Stimulated activated naive B cell treated with anti-CD40 and anti-IgM and Interleukin-4, amounts not matched to agents 10 μg/mL and 1 μg/mL and 100 μg/mL, for 72 hours (primary cell): ENCODE measurements at regions not wholly inside any gene's neighbourhood (a gene's known extent, or its start where the extent isn't known, plus 50 kb on each side); places are given as distances from the start of the nearest gene placed in this dataset.
A peak's percentile ranks its signal among the peaks of the same experiment; 100 is the strongest.

Experiments used
- ATAC-seq, 2 donors: fragments of 150-1000 bp; cut with Tn5 transposase; replicated peaks; 2 replicates each; pipeline ENCODE4 v1.10.0; 2021; ENCODE audit warnings: moderate library complexity in 1 of 2
- DNase-seq: peaks from one replicate; pipeline ENCODE4 v3.0.0; 2021
- H3K27ac Mint-ChIP-seq: one replicate; pipeline ENCODE4 v1.8.0; 2022; ENCODE audit warnings: mild to moderate bottlenecking, mixed read lengths
- H3K27me3 Mint-ChIP-seq, 2 donors: one replicate each; pipeline ENCODE4 v1.8.0; 2022; ENCODE audit warnings: mixed read lengths in 2 of 2
- H3K36me3 Mint-ChIP-seq, 2 donors: one replicate each; pipeline ENCODE4 v1.8.0; 2022; ENCODE audit warnings: mixed read lengths in 2 of 2, mild to moderate bottlenecking in 1 of 2
- H3K4me1 Mint-ChIP-seq, 2 donors: one replicate each; pipeline ENCODE4 v1.8.0; 2022; ENCODE audit warnings: mixed read lengths in 2 of 2, mild to moderate bottlenecking in 1 of 2
- H3K4me3 Mint-ChIP-seq, 2 donors: one replicate each; pipeline ENCODE4 v1.8.0; 2022; ENCODE audit warnings: mild to moderate bottlenecking in 2 of 2, mixed read lengths in 2 of 2, moderate library complexity in 1 of 2
- H3K9me3 Mint-ChIP-seq, 2 donors: one replicate each; pipeline ENCODE4 v1.8.0; 2022; ENCODE audit warnings: mixed read lengths in 2 of 2, mild to moderate bottlenecking in 1 of 2

DNA sequence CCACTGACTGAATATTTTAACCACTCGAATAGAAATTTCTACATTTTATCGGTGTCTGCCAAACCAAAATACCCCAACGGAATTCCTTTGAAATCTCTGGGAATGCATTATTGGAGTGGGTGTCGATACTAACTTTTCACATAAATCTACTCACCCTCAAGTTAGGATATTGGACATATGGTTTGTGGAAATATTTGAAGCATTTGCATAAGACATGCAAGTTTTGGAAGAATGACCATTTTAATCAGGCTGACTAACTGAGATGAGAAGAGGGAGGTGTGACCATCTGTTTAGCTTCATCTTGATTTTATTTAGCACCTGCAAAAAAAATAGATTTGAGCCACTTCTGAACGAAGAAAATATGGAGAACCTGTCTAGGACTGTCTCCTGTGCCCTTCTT lies 61.2 kb downstream of the KLF6 start:
- no peak overlapping the region for H3K4me3 Mint-ChIP-seq
- no peak overlapping the region for H3K27ac Mint-ChIP-seq
- H3K36me3 Mint-ChIP-seq, result no peaks in the 10 kb centered on the region
- DNase-seq (no peak), ATAC-seq (no peak)
- no peaks in the 10 kb centered on the region for H3K9me3 Mint-ChIP-seq
- peaks cover 3 to 4% of the 10 kb centered on the region in 2 donors for H3K4me1 Mint-ChIP-seq
- peaks cover 5 to 6% of the 10 kb centered on the region in 2 donors for H3K27me3 Mint-ChIP-seq

DNA sequence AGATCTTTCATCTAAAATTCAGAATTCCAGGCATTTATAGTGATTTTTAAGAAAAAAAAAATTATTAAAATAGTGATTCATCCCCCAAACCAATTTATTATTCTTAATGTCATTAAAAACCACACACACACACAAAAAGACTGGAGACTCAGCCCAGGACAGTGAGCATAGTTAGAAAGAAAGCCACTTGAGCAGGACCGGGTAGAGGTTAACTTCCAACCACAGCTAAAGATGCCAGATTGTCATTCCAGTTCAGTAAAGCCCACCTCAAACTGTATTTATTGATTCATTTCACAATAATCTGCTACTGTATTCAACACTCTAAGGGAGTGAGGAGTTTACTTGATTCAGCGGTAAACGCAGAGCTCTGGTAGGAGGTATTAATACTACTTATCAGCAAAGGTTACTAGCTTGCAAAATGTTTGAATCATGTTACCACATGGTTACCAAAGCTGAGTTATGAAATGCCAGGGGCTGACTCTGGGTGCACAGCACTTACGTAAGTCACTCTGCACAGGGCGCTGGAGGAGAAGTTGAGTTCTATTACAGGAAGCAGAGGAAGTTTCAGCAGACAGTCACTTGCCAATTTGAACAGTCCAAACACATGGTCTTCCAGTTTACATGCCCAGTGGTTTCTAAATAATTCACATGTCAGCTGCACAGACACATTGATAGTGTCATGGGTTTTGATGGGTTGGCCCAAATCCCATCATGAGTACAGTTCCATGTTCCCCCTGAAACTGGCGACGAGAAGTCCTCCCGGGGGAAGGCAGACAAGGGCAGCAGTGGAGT lies 64.6 kb downstream of the KLF6 start:
- peak; percentile 54 to 56 for ATAC-seq
- no peak overlapping the region for H3K27ac Mint-ChIP-seq
- peaks cover 0 to 4% of the 10 kb centered on the region in 2 donors for H3K27me3 Mint-ChIP-seq
- H3K4me3 Mint-ChIP-seq, result no peak overlapping the region
- no peaks in the 10 kb centered on the region for H3K36me3 Mint-ChIP-seq
- H3K4me1 Mint-ChIP-seq, result peaks cover 4 to 5% of the 10 kb centered on the region in 2 donors
- DNase-seq, result no peak
- H3K9me3 Mint-ChIP-seq, result no peaks in the 10 kb centered on the region

DNA sequence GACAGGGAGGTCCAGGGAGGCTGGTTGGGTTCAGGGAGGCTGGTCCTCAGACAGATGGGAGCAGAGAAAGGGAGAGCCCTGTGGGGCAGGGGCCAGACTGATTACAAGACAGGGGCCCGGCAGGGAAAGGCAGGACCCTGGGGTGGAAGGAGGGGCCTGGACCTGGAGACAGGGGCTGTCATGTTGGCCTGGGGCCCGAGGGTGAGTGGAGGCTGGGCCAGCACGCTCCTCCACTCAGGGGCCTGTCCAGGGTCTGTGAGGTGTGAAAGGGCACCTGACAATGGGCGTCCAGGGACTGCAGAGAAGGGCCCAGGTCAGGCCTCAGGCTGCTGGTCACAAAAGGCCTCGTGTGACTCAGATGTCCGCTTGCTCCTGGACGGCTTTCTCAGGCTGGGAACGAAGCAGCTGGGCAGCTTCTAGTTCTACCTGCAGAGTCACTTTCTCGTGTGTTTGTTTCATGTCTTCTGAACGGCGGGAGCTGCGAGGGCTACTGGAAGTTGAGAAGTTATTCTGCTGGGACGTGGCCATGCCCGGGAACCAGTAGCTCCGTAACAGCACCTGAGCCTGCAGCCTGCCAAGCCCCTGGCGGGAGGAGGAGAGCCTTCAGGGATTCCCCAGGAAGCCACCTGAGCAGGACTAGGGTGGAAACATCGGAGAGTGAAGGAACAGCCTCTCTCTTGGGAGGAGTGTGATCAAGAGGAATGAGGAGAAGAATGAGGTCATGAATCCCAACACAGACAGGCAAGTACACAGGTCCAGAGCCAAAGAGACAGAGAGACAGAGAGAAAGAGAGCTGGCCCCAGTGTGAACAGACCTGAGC lies 65.8 kb downstream of the KLF6 start:
- H3K27ac Mint-ChIP-seq, result no peak overlapping the region

DNA sequence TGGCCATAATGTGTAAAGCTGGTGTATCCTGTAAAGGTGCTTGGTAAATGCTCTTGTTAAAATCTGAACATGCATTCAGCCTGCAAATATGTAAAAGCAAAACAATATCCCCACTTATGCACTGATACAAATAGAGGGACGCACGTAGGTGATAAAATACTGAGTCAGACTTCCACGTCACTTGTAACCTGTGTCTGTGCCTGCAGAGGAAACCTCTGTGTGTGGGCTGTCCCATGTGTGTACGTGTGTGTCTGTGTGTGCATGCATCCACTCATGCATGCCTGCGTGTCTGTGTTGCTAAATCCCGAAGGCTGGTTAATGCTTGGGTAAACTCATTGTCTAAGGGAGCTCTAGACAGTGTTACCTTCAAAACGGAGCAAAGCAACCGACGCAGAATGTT lies 68.9 kb downstream of the KLF6 start:
- Mint-ChIP-seq H3K27ac (no peak overlapping the region), H3K27me3 (peaks cover 0 to 4% of the 10 kb centered on the region in 2 donors), H3K9me3 (peaks cover 7 to 9% of the 10 kb centered on the region in 2 donors), H3K4me1 (peaks cover 4 to 5% of the 10 kb centered on the region in 2 donors), H3K36me3 (peaks cover 1 to 5% of the 10 kb centered on the region in 2 donors), H3K4me3 (no peak overlapping the region)
- ATAC-seq (no peak), DNase-seq (no peak)

More for the DNA sequence above, 65.8 kb downstream of the KLF6 start:
- ATAC-seq, result no peak
- Mint-ChIP-seq H3K9me3 (no peaks in the 10 kb centered on the region), H3K36me3 (no peaks in the 10 kb centered on the region), H3K4me1 (peaks cover 4 to 5% of the 10 kb centered on the region in 2 donors), H3K4me3 (no peak overlapping the region), H3K27me3 (peaks cover 0 to 4% of the 10 kb centered on the region in 2 donors)
- no peak for DNase-seq

DNA sequence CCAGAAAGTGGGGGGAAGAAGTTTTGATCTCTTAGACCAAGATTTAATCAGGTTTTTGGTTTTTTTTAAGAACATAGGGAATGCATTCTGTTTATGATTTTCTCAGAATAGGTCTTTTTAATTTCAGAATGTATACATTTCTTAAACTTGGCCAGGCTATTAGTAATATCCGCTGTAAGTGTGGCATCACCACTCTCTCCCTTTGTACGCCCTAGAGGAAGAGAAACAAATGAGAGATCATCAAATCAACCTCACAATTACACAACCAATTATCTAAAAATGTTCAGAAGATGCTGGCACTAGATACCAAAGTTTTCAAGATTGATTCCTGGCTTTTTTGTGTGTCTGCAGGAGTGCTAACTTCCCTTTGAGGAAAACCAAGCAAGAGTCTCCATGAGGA lies 70.0 kb downstream of the KLF6 start:
- peaks cover 0 to 5% of the 10 kb centered on the region in 2 donors for H3K4me1 Mint-ChIP-seq
- DNase-seq (no peak), ATAC-seq (no peak)
- H3K4me3 Mint-ChIP-seq, result no peak overlapping the region
- H3K27ac Mint-ChIP-seq, result no peak overlapping the region
- peaks cover 3 to 6% of the 10 kb centered on the region in 2 donors for H3K36me3 Mint-ChIP-seq
- peaks cover 0 to 4% of the 10 kb centered on the region in 2 donors for H3K27me3 Mint-ChIP-seq
- H3K9me3 Mint-ChIP-seq, result peaks cover 10 to 12% of the 10 kb centered on the region in 2 donors

DNA sequence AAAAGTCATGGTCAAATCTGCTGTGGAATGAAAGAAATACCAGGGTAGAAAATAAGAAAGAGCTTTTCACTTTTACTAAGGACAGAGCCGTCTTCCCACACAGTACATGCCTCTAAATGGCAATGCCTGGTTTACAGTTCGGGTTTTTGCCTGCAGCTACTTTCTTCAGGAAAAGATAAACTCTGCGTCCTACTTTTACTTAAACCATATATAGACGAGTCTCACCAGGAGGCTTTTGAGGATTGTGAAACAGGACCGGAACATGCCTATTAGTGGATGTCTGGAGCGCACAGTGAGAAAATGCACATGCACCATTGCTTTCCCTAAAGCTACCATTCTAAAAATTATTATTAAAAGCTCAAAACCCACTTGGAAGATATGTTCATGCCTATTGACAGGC lies 70.5 kb downstream of the KLF6 start:
- H3K27ac Mint-ChIP-seq, result no peak overlapping the region
- no peak for ATAC-seq
- peaks cover 0 to 4% of the 10 kb centered on the region in 2 donors for H3K27me3 Mint-ChIP-seq
- no peak overlapping the region for H3K4me3 Mint-ChIP-seq
- H3K36me3 Mint-ChIP-seq, result peaks cover 3 to 6% of the 10 kb centered on the region in 2 donors
- peaks cover 10 to 12% of the 10 kb centered on the region in 2 donors for H3K9me3 Mint-ChIP-seq
- no peak for DNase-seq
- H3K4me1 Mint-ChIP-seq, result peaks cover 0 to 5% of the 10 kb centered on the region in 2 donors

DNA sequence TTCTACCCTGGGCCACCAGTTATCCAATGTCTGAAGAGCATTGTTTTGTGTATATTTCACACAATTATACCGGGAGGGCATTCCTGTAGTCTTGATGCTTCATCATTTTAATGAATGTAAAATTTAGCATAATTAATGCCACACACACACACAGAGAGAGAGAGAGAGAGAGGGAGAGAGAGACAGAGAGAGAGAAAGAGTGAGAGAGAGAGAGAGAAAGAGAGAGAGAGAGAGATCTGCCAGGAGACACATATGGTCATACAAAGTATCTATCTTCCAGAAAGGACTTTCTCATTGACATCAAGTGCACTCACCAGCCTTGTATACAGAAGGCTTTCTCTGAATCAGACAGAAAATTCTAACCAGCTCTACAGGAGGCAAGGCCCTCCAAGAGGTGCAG lies 72.3 kb downstream of the KLF6 start:
- Mint-ChIP-seq H3K27ac (no peak overlapping the region), H3K36me3 (peaks cover 3 to 6% of the 10 kb centered on the region in 2 donors), H3K4me3 (no peak overlapping the region), H3K4me1 (no peaks in the 10 kb centered on the region), H3K9me3 (peaks cover 10 to 12% of the 10 kb centered on the region in 2 donors), H3K27me3 (peaks cover 0 to 4% of the 10 kb centered on the region in 2 donors)
- DNase-seq (no peak), ATAC-seq (no peak)

DNA sequence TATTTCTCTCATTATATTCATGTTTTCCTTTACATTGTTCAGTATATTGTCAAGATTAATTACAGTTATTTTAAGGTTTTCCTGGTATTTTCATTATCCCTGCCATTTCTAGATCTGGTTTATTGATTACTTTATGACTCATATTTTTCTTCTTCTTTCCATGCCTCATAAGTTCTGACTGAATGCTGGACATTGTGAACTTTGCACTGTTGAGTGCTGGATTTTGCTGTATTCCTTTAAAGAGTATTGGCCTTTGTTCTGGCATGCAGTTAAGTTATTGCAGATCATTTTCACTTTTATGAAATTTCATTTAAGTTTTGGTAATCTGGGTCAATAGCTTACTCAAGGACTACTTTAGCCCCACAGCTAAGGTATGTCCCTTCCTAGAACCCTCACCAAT lies 73.1 kb downstream of the KLF6 start:
- Mint-ChIP-seq H3K27ac (no peak overlapping the region), H3K36me3 (peaks cover 3 to 6% of the 10 kb centered on the region in 2 donors), H3K9me3 (peaks cover 10 to 12% of the 10 kb centered on the region in 2 donors), H3K4me3 (no peak overlapping the region), H3K27me3 (peaks cover 0 to 4% of the 10 kb centered on the region in 2 donors), H3K4me1 (no peaks in the 10 kb centered on the region)
- DNase-seq (no peak), ATAC-seq (no peak)

DNA sequence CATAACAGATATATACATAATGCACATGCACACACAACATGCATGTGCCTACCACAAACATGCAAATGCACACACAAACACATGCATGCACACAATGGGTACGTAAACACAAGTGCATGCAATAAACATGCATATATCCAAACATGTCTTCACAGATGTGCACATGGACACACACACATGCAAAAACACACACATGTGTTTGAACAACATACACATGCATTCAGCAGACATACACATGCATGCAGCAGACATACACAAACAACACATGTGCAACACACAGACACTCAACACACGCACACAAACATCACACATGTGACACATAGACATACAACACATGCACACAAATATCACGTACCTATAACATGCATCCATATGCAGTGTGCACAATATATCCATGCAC lies 74.2 kb downstream of the KLF6 start:
- no peak overlapping the region for H3K4me3 Mint-ChIP-seq
- peaks cover 3 to 6% of the 10 kb centered on the region in 2 donors for H3K36me3 Mint-ChIP-seq
- H3K9me3 Mint-ChIP-seq, result peaks cover 10 to 12% of the 10 kb centered on the region in 2 donors
- DNase-seq (no peak), ATAC-seq (no peak)
- no peak overlapping the region for H3K27ac Mint-ChIP-seq
- no peaks in the 10 kb centered on the region for H3K27me3 Mint-ChIP-seq
- H3K4me1 Mint-ChIP-seq, result no peaks in the 10 kb centered on the region

DNA sequence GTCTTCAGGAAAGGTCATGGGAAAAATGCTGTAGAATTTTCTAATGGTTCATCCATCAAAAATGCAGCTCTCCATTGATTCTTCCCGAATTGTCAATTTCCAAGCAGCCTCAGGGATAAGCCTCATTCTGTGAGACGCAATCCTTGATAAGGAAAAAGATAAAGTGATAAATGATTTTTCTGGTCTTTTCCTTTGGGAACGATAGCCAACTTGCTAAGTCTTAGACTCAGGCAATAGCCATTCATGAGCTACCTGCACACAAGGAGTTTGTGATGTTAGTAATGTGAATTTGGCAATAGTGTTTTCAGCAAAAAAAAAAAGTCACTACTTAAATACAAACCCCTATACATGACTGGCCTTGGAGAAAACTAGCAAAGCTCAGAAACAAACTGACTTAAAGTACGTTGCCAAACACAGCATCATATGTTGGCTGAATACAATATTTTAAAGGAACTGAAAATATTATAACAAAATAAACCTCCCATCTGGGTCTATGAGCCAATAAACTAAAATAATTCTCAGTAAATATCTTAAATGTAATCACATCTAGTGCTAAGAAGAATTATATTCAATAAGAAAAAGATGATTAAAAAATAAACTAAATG lies 75.5 kb downstream of the KLF6 start:
- ATAC-seq, result no peak
- peaks cover 3 to 6% of the 10 kb centered on the region in 2 donors for H3K36me3 Mint-ChIP-seq

DNA sequence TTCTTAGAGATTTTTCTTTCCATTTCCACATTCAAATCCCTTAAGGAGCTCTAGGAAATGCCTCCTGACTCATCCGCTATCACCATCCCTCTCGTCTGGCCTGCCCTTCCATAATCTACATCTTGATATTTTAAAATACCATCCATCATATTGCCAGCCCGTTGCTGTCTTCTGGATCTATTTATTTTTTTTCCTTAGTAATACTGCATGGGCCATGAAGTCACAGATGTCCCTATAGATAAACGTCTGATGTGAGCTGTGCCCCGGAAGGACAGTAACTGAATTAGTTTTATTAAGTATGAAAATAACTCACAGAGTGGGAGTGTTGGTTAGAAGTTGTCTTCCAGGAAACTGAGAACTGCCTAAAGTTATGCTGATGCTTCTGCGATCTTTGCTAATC lies 76.2 kb downstream of the KLF6 start:
- H3K9me3 Mint-ChIP-seq, result peaks cover 10 to 12% of the 10 kb centered on the region in 2 donors
- H3K4me3 Mint-ChIP-seq, result no peak overlapping the region
- H3K36me3 Mint-ChIP-seq, result peaks cover 3 to 6% of the 10 kb centered on the region in 2 donors
- DNase-seq (no peak), ATAC-seq (no peak)
- no peak overlapping the region for H3K27ac Mint-ChIP-seq
- H3K4me1 Mint-ChIP-seq, result peaks cover 10 to 14% of the 10 kb centered on the region in 2 donors
- no peaks in the 10 kb centered on the region for H3K27me3 Mint-ChIP-seq

More for the DNA sequence above, 75.5 kb downstream of the KLF6 start:
- H3K9me3 Mint-ChIP-seq, result peaks cover 10 to 12% of the 10 kb centered on the region in 2 donors
- peaks cover 6 to 9% of the 10 kb centered on the region in 2 donors for H3K4me1 Mint-ChIP-seq
- no peak for DNase-seq
- no peak overlapping the region for H3K4me3 Mint-ChIP-seq
- no peak overlapping the region for H3K27ac Mint-ChIP-seq
- no peaks in the 10 kb centered on the region for H3K27me3 Mint-ChIP-seq

DNA sequence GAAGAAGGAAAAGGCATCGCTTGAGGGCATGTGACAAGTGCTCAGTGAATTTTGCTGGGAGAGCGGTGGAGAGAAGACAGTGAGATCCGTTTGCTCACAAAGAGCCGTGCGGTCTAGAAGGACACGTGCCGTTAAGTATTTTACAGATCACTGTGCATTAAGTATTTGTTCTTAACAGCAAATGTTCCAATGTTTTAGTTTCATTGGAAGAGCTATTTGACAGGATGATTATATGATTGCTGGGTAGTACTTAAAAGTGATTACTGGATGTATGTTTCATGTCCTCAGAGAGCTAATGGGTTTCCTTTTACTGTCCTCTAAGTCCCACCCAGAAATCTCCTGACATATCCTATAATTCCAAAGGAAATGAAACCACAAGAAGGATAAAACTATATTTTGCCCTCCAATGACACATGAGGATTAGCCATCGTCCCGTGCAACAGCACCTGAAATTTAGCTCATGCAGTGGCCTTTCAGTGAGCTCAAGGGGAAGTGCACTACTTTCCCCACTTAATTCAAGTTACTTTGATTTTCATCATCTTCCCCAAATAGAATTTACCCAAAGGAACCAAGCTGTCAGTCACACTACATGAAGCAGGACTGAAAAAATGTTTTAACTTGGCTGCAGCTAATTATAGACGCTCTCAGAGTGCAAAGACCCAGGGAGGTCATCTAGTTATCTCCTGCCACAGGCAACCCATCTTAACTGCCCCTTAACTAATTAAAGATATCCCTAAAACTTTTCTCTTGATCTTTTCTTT lies 80.3 kb downstream of the KLF6 start:
- peak overlapping the region; percentile 16 for H3K27ac Mint-ChIP-seq

DNA sequence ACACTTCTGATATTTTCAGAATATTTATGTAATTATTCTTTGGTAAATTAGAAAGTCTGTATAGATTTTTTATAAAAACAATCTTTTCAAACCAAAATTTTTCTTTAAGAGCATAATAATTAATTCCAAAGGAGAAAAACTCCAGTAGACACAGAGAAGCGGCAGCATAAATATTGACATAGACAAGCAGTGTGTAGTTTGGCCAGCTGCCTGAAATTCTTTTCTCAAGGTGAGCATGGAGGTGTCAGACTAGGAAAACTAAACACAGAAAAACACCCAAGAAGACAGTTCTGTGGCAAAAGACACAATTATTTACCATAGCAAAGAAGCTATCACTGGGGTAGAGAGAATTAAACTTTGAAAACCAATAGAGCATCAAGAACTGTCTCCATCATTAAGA lies 82.4 kb downstream of the KLF6 start:
- H3K9me3 Mint-ChIP-seq, result no peaks in the 10 kb centered on the region

More for the DNA sequence above, 80.3 kb downstream of the KLF6 start:
- Mint-ChIP-seq H3K27me3 (no peaks in the 10 kb centered on the region), H3K36me3 (no peaks in the 10 kb centered on the region), H3K4me3 (no peak overlapping the region), H3K4me1 (peaks cover 14 to 21% of the 10 kb centered on the region in 2 donors), H3K9me3 (no peaks in the 10 kb centered on the region)
- DNase-seq, result no peak
- ATAC-seq, result peak; percentile 48

More for the DNA sequence above, 82.4 kb downstream of the KLF6 start:
- Mint-ChIP-seq H3K36me3 (no peaks in the 10 kb centered on the region), H3K27me3 (no peaks in the 10 kb centered on the region), H3K4me3 (no peak overlapping the region), H3K27ac (no peak overlapping the region), H3K4me1 (peaks cover 14 to 21% of the 10 kb centered on the region in 2 donors)
- ATAC-seq (no peak), DNase-seq (no peak)
